ENCODE measurements at regions not wholly inside any gene's neighbourhood (a gene's known extent, or its start where the extent isn't known, plus 50 kb on each side); places are given as distances from the start of the nearest gene placed in this dataset.

- DNase-seq (ENCODE audit: extremely low read depth, low read depth) = no peak
- no peak for TF ChIP-seq CTCF (IDR thresholded peaks at IDR 0.05; ENCODE audit: low read depth, low read length)
Observed at GRCh38 chr17:77487677-77488530, 347.1 kb downstream of the SEC14L1 start.

- no peak for DNase-seq (ENCODE audit: extremely low read depth, low read depth)
- no peak for TF ChIP-seq CTCF (IDR thresholded peaks at IDR 0.05; ENCODE audit: low read depth, low read length)
Observed at GRCh38 chr17:77488531-77489238, 347.9 kb downstream of the SEC14L1 start.

- no peak for TF ChIP-seq CTCF (IDR thresholded peaks at IDR 0.05; ENCODE audit: low read depth, low read length)
- no peak for DNase-seq (ENCODE audit: extremely low read depth, low read depth)
Observed at GRCh38 chr17:77489239-77489892, 348.6 kb downstream of the SEC14L1 start.

GRCh38 chr17:77489893-77490255 is 349.1 kb downstream of the SEC14L1 start:
- no peak for TF ChIP-seq CTCF (IDR thresholded peaks at IDR 0.05; ENCODE audit: low read depth, low read length)
- DNase-seq (ENCODE audit: extremely low read depth, low read depth) = no peak

GRCh38 chr17:77490361-77491183 is 349.8 kb downstream of the SEC14L1 start:
- no peak for TF ChIP-seq CTCF (IDR thresholded peaks at IDR 0.05; ENCODE audit: low read depth, low read length)
- no peak for DNase-seq (ENCODE audit: extremely low read depth, low read depth)

GRCh38 chr17:77491921-77492445 is 351.2 kb downstream of the SEC14L1 start:
- no peak for TF ChIP-seq CTCF (IDR thresholded peaks at IDR 0.05; ENCODE audit: low read depth, low read length)
- DNase-seq (ENCODE audit: extremely low read depth, low read depth) = no peak

Data from AG09319 (cell line).